ENCODE measurements at regions not wholly inside any gene's neighbourhood (a gene's known extent, or its start where the extent isn't known, plus 50 kb on each side); places are given as distances from the start of the nearest gene placed in this dataset.

GRCh38 chr13:105341758-105342157 lies 1193.7 kb downstream of the EFNB2 start:
- H4K91ac ChIP-seq (replicated peaks; ENCODE audit: insufficient read length, low read length) = no peak overlapping the region
- H3K18ac ChIP-seq (ENCODE audit: extremely low read depth, low read length) = no peak overlapping the region
- no peak overlapping the region for H2BK5ac ChIP-seq (ENCODE audit: low read depth, low read length)
- FAIRE-seq (no peak), DNase-seq (ENCODE audit: low read depth in 1 of 2, low spot score in 2 of 2) (no peak)
- H2AFZ ChIP-seq (ENCODE audit: low read length) = no peak overlapping the region
- no peaks in the 10 kb centered on the region for H3K36me3 ChIP-seq (ENCODE audit: control insufficient read depth in 2 of 4, insufficient read depth in 4 of 4, low read length in 3 of 4)
- 94% methylated on average over 2 of the region's 2 CpGs; no CpG with 5 or more reads in 1 of the 2 experiments for WGBS, 2 experiments (ENCODE audit: extremely low coverage in 1 of 2, insufficient coverage in 1 of 2, insufficient read length in 1 of 2, insufficient replicate concordance in 2 of 2, low coverage in 1 of 2, low lambda C conversion rate in 2 of 2, missing lambda C conversion rate in 1 of 2)
- H3K79me2 ChIP-seq (ENCODE audit: control insufficient read depth in 1 of 2, insufficient read depth in 2 of 2, low read length in 2 of 2) = no peaks in the 10 kb centered on the region
- no peak overlapping the region for H2BK12ac ChIP-seq (ENCODE audit: low read depth, low read length)
- no peak overlapping the region for H3K56ac ChIP-seq (replicated peaks; ENCODE audit: insufficient read length, low read depth, low read length)
- H2BK20ac ChIP-seq (ENCODE audit: low read length) = no peak overlapping the region
- H3K4me1 ChIP-seq (replicated peaks in 1 of 4; ENCODE audit: control insufficient read depth in 3 of 4, insufficient read depth in 4 of 4, low read length in 3 of 4) = 0 out of 7 replicates have a peak, but pooled peaks cover 0 to 3% (median 0%) of the 10 kb centered on the region in 4 experiments
- H3K79me1 ChIP-seq (ENCODE audit: low read depth, low read length) = no peaks in the 10 kb centered on the region
- H3K23ac ChIP-seq (ENCODE audit: insufficient read length) = no peak overlapping the region
- H4K20me1 ChIP-seq (replicated peaks in 1 of 2; ENCODE audit: control insufficient read depth in 1 of 2, insufficient read depth in 2 of 2, low read length in 2 of 2) = no peaks in the 10 kb centered on the region
- no peak overlapping the region for H3K14ac ChIP-seq (ENCODE audit: insufficient read length)
- no peak overlapping the region for H3K4me3 ChIP-seq (ENCODE audit: extremely low read depth in 1 of 4, insufficient read depth in 2 of 4, low read depth in 3 of 4, low read length in 4 of 4)
- H3K4me2 ChIP-seq (ENCODE audit: insufficient read depth in 1 of 2, low read depth in 2 of 2, low read length in 2 of 2) = no peak overlapping the region
- H4K5ac ChIP-seq (ENCODE audit: insufficient read length, low read depth, low read length) = no peak overlapping the region
- no peak overlapping the region for H2BK15ac ChIP-seq (ENCODE audit: low read length)
- ChIA-PET POLR2A (ENCODE audit: partially characterized antibody) (no interaction called here), CTCF (ENCODE audit: partially characterized antibody) (no interaction called here)
- H3K9me3 ChIP-seq (ENCODE audit: insufficient read depth in 2 of 2, low read depth in 1 of 2, low read length in 1 of 2) = no peaks in the 10 kb centered on the region
- peaks cover 0 to 1% (median 0%) of the 10 kb centered on the region in 4 experiments; a peak in 1 of 7 replicates for H3K27me3 ChIP-seq (replicated peaks in 1 of 4; ENCODE audit: control insufficient read depth in 3 of 4, extremely low read depth in 1 of 4, insufficient read depth in 3 of 4, low read length in 3 of 4)
- no peak overlapping the region for H3K9ac ChIP-seq (replicated peaks in 1 of 4; ENCODE audit: extremely low read depth in 1 of 4, low read depth in 3 of 4, low read length in 3 of 4)
- no peak overlapping the region for H2AK5ac ChIP-seq (ENCODE audit: low read depth, low read length)
- no peak overlapping the region for H4K8ac ChIP-seq (ENCODE audit: extremely low read depth, insufficient read depth, low read length)
- no peak overlapping the region for H3K4ac ChIP-seq (replicated peaks; ENCODE audit: insufficient read length, low read depth, low read length)
- H3K27ac ChIP-seq (ENCODE audit: low read depth, low read length) = no peak overlapping the region
- no peak for TF ChIP-seq BCL11A (IDR thresholded peaks at IDR 0.05; ENCODE audit: low read depth in 2 of 2, low read length in 2 of 2)
- no peak for TF ChIP-seq CBX5 (IDR thresholded peaks at IDR 0.05; ENCODE audit: low read depth, low read length)
- no peak for TF ChIP-seq YY1 (IDR thresholded peaks at IDR 0.05; ENCODE audit: low read depth, low read length)
- no peak for TF ChIP-seq EP300 (IDR thresholded peaks at IDR 0.05; ENCODE audit: borderline replicate concordance in 1 of 2, low read depth in 2 of 2, low read length in 2 of 2)
- TF ChIP-seq RAD21 (IDR thresholded peaks at IDR 0.05 in 1 of 2, conservative IDR thresholded peaks at IDR 0.05 in 1 of 2; ENCODE audit: low read depth in 2 of 2, low read length in 2 of 2) = no peak
- no peak for TF ChIP-seq SIX5 (IDR thresholded peaks at IDR 0.05; ENCODE audit: low read depth, low read length)
- TF ChIP-seq JUN (IDR thresholded peaks at IDR 0.05; ENCODE audit: low read depth, low read length) = no peak
- TF ChIP-seq, protein P1, sequence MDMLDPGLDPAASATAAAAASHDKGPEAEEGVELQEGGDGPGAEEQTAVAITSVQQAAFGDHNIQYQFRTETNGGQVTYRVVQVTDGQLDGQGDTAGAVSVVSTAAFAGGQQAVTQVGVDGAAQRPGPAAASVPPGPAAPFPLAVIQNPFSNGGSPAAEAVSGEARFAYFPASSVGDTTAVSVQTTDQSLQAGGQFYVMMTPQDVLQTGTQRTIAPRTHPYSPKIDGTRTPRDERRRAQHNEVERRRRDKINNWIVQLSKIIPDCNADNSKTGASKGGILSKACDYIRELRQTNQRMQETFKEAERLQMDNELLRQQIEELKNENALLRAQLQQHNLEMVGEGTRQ (IDR thresholded peaks at IDR 0.05; ENCODE audit: low read length) = no peak
- no peak for TF ChIP-seq POLR2AphosphoS5 (IDR thresholded peaks at IDR 0.05; ENCODE audit: low read depth, low read length)
- no peak for TF ChIP-seq CEBPB (IDR thresholded peaks at IDR 0.05; ENCODE audit: low read depth, low read length)
- TF ChIP-seq, protein P2, sequence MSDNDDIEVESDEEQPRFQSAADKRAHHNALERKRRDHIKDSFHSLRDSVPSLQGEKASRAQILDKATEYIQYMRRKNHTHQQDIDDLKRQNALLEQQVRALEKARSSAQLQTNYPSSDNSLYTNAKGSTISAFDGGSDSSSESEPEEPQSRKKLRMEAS (IDR thresholded peaks at IDR 0.05) = no peak
- TF ChIP-seq CHD1 (IDR thresholded peaks at IDR 0.05; ENCODE audit: low read depth, low read length) = no peak
- no peaks in the 10 kb centered on the region for H3K23me2 ChIP-seq (ENCODE audit: low read depth, low read length)
- no peak overlapping the region for H2BK120ac ChIP-seq (replicated peaks; ENCODE audit: low read depth, low read length)
